Kidney (tissue), 13 donors: ENCODE measurements at regions not wholly inside any gene's neighbourhood (a gene's known extent, or its start where the extent isn't known, plus 50 kb on each side); places are given as distances from the start of the nearest gene placed in this dataset.
A peak's percentile ranks its signal among the peaks of the same experiment; 100 is the strongest.

Experiments used
- DNase-seq, 5 donors: peaks; one replicate each; pipeline ENCODE4 v3.0.0-alpha.2; 2013 to 2020
- FAIRE-seq: peaks from 2 replicates; lab custom pipeline; 2012; peaks lifted over from hg19 to GRCh38; lab: Jason Lieb, UNC
- H3K27ac ChIP-seq, 2 donors: one replicate each; pipeline ENCODE4 v1.7.0; 2013; ENCODE audit warnings: low read depth in 2 of 2, low read length in 2 of 2, inconsistent platforms in 1 of 2
- H3K27me3 ChIP-seq: one replicate; pipeline ENCODE4 v1.7.1; 2013; ENCODE audit warnings: low read length, inconsistent platforms; ENCODE audit not compliant: control insufficient read depth, insufficient read depth
- H3K36me3 ChIP-seq, 3 donors: one replicate each; pipeline versions ENCODE4 v1.7.0 to v1.7.1; 2013; ENCODE audit warnings: low read length in 3 of 3, control low read depth in 1 of 3, inconsistent platforms in 1 of 3; ENCODE audit not compliant: insufficient read depth in 3 of 3, control insufficient read depth in 2 of 3
- H3K4me1 ChIP-seq, 3 donors: one replicate each; pipeline versions ENCODE4 v1.7.0 to v1.7.1; 2013; ENCODE audit warnings: low read length in 3 of 3, inconsistent platforms in 1 of 3, low read depth in 1 of 3; ENCODE audit not compliant: control insufficient read depth in 2 of 3, insufficient read depth in 2 of 3
- H3K4me3 ChIP-seq, 3 donors: one replicate each; pipeline versions ENCODE4 v1.7.0 to v1.8.1; 2013; ENCODE audit warnings: low read length in 3 of 3, control low read depth in 1 of 3, inconsistent platforms in 1 of 3
- H3K9ac ChIP-seq, 3 donors: one replicate each; pipeline versions ENCODE4 v1.7.0 to v1.7.1; 2013; ENCODE audit warnings: low read length in 3 of 3, control low read depth in 1 of 3, inconsistent platforms in 1 of 3
- H3K9me3 ChIP-seq, 3 donors: one replicate each; pipeline versions ENCODE4 v1.7.0 to v1.7.1; 2013; ENCODE audit warnings: low read length in 3 of 3, control low read depth in 1 of 3, inconsistent platforms in 1 of 3; ENCODE audit not compliant: control insufficient read depth in 2 of 3, insufficient read depth in 1 of 3
- intact Hi-C: fragments of 100-400 bp; cut with DNase I; formaldehyde crosslinking; loops from one replicate; pipeline ENCODE4 v1.11.1; 2022
- TF ChIP-seq, protein P1 (sequence below): IDR thresholded peaks from 3 replicates; pipeline ENCODE4 v1.5.1; 2012; ENCODE audit warnings: mild to moderate bottlenecking, moderate library complexity, borderline replicate concordance; ENCODE audit not compliant: insufficient read depth; ENCODE audit errors: extremely low read depth
- donor health status: control.
- donor health status: control.
- donor health status: control.
- donor health status: control.
- donor health status: control.
- donor health status: DM: yes; HTN: yes; CAD: no.
- donor health status: Normal renal cell carcinoma (clear cell type).

DNA sequence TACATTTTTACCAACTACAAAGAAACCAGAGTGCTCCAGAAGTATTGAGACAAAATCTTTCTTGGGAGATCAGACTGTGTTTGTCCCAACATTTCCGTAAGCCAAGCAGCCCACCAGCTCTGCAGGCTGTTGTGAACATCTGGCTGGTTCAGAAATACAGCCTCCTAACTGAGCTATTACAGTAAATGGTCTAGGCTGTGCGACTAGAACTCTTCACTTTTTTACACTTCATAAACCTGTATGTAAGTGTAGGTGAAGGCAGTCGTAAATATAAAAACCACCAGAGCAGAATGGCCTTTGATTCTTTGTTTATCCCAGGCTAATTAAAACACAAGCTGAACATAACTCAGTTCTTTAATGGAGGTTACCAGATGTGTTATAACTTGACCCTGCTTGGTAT is 235.3 kb downstream of the ARRDC4 start:
- no peak for FAIRE-seq
- peak in 2 of 5 donors; percentile 68 to 87 for DNase-seq
- H3K9me3 ChIP-seq: no peaks in the 10 kb centered on the region
- no peaks in the 10 kb centered on the region for H3K4me1 ChIP-seq
- H3K36me3 ChIP-seq: no peaks in the 10 kb centered on the region
- intact Hi-C loops: no loop called here
- no peak overlapping the region for H3K9ac ChIP-seq
- no peak overlapping the region for H3K4me3 ChIP-seq
- H3K27me3 ChIP-seq: no peaks in the 10 kb centered on the region
- no peak overlapping the region for H3K27ac ChIP-seq
- TF ChIP-seq, protein P1, sequence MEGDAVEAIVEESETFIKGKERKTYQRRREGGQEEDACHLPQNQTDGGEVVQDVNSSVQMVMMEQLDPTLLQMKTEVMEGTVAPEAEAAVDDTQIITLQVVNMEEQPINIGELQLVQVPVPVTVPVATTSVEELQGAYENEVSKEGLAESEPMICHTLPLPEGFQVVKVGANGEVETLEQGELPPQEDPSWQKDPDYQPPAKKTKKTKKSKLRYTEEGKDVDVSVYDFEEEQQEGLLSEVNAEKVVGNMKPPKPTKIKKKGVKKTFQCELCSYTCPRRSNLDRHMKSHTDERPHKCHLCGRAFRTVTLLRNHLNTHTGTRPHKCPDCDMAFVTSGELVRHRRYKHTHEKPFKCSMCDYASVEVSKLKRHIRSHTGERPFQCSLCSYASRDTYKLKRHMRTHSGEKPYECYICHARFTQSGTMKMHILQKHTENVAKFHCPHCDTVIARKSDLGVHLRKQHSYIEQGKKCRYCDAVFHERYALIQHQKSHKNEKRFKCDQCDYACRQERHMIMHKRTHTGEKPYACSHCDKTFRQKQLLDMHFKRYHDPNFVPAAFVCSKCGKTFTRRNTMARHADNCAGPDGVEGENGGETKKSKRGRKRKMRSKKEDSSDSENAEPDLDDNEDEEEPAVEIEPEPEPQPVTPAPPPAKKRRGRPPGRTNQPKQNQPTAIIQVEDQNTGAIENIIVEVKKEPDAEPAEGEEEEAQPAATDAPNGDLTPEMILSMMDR: no peak

DNA sequence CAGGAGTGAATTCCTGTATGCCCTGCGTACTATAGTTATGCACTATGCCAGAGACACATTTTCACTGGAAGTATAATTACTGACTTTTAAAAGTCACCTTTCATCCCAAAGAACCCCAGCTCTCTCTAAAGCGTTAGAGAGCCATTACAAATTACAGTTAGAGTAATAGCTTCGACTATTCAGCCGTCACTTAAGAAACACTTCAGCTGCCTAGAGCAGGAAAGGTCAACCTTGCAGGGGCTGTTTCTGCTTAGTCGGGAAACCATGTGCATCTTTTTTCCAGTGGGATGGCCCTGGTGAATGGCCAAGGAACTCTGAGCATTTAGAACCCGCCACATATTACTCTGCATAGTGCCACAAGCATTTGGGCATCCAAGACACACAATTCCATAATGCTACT is 235.9 kb downstream of the ARRDC4 start:
- intact Hi-C loops: no loop called here
- H3K4me1 ChIP-seq: no peaks in the 10 kb centered on the region
- no peak overlapping the region for H3K9ac ChIP-seq
- H3K4me3 ChIP-seq: no peak overlapping the region
- no peak overlapping the region for H3K27ac ChIP-seq
- DNase-seq (peak in 3 of 5 donors; percentile 58 to 83 (median 78)), FAIRE-seq (no peak)
- H3K27me3 ChIP-seq: no peaks in the 10 kb centered on the region
- TF ChIP-seq, protein P1: no peak
- no peaks in the 10 kb centered on the region for H3K9me3 ChIP-seq
- no peaks in the 10 kb centered on the region for H3K36me3 ChIP-seq

DNA sequence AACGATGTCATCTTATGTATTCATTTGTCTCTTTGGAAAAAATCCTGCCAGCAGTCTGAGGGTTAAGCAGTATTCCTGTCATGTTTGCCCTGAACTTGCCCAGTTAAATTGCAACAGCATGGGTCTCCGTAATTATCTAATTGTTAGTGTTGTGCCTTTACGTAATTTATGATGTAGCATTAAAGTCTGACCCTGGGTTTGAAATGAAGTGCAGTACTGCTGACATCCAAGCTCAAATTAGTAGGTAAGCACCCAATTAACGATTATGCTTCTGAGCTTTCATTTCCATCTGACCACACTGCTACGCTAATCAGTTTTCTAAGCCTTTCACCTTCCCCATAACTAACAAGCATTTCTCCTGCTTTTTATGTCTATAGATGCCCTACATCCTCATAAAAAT is 241.8 kb downstream of the ARRDC4 start:
- H3K27me3 ChIP-seq: no peaks in the 10 kb centered on the region
- no peaks in the 10 kb centered on the region for H3K4me1 ChIP-seq
- FAIRE-seq: no peak
- TF ChIP-seq, protein P1: no peak
- no peak overlapping the region for H3K9ac ChIP-seq
- no peak overlapping the region for H3K4me3 ChIP-seq
- H3K27ac ChIP-seq: no peak overlapping the region
- no peaks in the 10 kb centered on the region for H3K9me3 ChIP-seq
- no peaks in the 10 kb centered on the region for H3K36me3 ChIP-seq
- DNase-seq: no peak
- intact Hi-C loops: no loop called here
